DND-41 (cell line): ENCODE measurements at regions not wholly inside any gene's neighbourhood (a gene's known extent, or its start where the extent isn't known, plus 50 kb on each side); places are given as distances from the start of the nearest gene placed in this dataset.
"Not testable (repeated sequence)": the region's sequence is repeated elsewhere in the genome, so short reads cannot be mapped to it uniquely, and the experiment has no call there.

Experiments
- ATAC-seq: fragments of 200-7000 bp; cut with Tn5 transposase; 3 replicates; pipeline ENCODE4 v1.9.1; 2021; ENCODE audit warnings: low read depth; ENCODE audit not compliant: insufficient read depth
- DNase-seq: peaks from one replicate; pipeline ENCODE4 v3.0.0-alpha.2; 2020
- H2AFZ ChIP-seq: 2 replicates; pipeline ENCODE4 v1.6.0; 2012; ENCODE audit warnings: low read depth, low read length
- H3K27ac ChIP-seq: 2 replicates; pipeline ENCODE4 v1.5.1; 2012; ENCODE audit warnings: low read length, inconsistent platforms
- H3K27me3 ChIP-seq: fragments of 200-600 bp; sonication (generic); 2 replicates; pipeline ENCODE4 v1.6.0; 2012; ENCODE audit warnings: low read length, mild to moderate bottlenecking, inconsistent platforms; ENCODE audit not compliant: insufficient read depth, poor library complexity
- H3K36me3 ChIP-seq: 2 replicates; pipeline ENCODE4 v1.5.1; 2012; ENCODE audit warnings: low read length, inconsistent platforms; ENCODE audit not compliant: insufficient read depth
- H3K4me1 ChIP-seq: 2 replicates; pipeline ENCODE4 v1.5.1; 2012; ENCODE audit warnings: mild to moderate bottlenecking, low read length; ENCODE audit not compliant: insufficient read depth
- H3K4me2 ChIP-seq: 2 replicates; pipeline ENCODE4 v1.6.0; 2012; ENCODE audit warnings: mild to moderate bottlenecking, moderate library complexity, low read length, inconsistent platforms; ENCODE audit not compliant: insufficient read depth
- H3K4me3 ChIP-seq, 2 experiments: fragments of 200-600 bp in 1 of 2; shearing (Covaris generic) in 1 of 2; 2 replicates each; pipeline ENCODE4 v1.5.1; 2012 to 2016; ENCODE audit warnings: inconsistent platforms in 2 of 2, low read length in 2 of 2, mild to moderate bottlenecking in 2 of 2, low read depth in 1 of 2, moderate library complexity in 1 of 2
- H3K79me2 ChIP-seq: 2 replicates; pipeline ENCODE4 v1.6.0; 2012; ENCODE audit warnings: low read length, inconsistent platforms; ENCODE audit not compliant: insufficient read depth
- H3K9ac ChIP-seq: 2 replicates; pipeline ENCODE4 v1.6.0; 2012; ENCODE audit warnings: low read depth, mild to moderate bottlenecking, inconsistent platforms, low read length, moderate library complexity
- H3K9me3 ChIP-seq: 2 replicates; pipeline ENCODE4 v1.5.1; 2012; ENCODE audit warnings: low read length, moderate library complexity, mild to moderate bottlenecking, inconsistent platforms; ENCODE audit not compliant: insufficient read depth, severe bottlenecking
- H4K20me1 ChIP-seq: 2 replicates; pipeline ENCODE4 v1.6.0; 2012; ENCODE audit warnings: low read length; ENCODE audit not compliant: insufficient read depth
- CTCF ChIP-seq: IDR thresholded peaks from 2 replicates; pipeline ENCODE4 v1.5.1; 2012; ENCODE audit warnings: borderline replicate concordance, low read length, moderate library complexity, mild to moderate bottlenecking; ENCODE audit not compliant: poor library complexity, severe bottlenecking; ENCODE audit errors: extremely low read depth
- EZH2 ChIP-seq: IDR thresholded peaks from 3 replicates; pipeline ENCODE4 v1.6.1; 2012; ENCODE audit warnings: borderline replicate concordance, low read depth, mild to moderate bottlenecking, moderate library complexity, low read length, inconsistent platforms; ENCODE audit not compliant: severe bottlenecking

- ATAC-seq, H3K4me3 ChIP-seq, H4K20me1 ChIP-seq, H3K4me1 ChIP-seq, H3K36me3 ChIP-seq, H3K9ac ChIP-seq, H3K4me2 ChIP-seq, H3K79me2 ChIP-seq, H3K27me3 ChIP-seq, H3K9me3 ChIP-seq, H2AFZ ChIP-seq, H3K27ac ChIP-seq, DNase-seq: not testable (repeated sequence)
Observed at GRCh38 chr7:153412824-153413198, 639.4 kb upstream of the DPP6 start.

GRCh38 chr7:153413199-153413539 lies 639.0 kb upstream of the DPP6 start:
- no peaks in the 10 kb centered on the region for H3K79me2 ChIP-seq
- DNase-seq (no peak), ATAC-seq (no peak)
- no peak overlapping the region for H3K4me3 ChIP-seq
- peaks cover 4% of the 10 kb centered on the region for H3K9me3 ChIP-seq
- H3K4me1 ChIP-seq: no peaks in the 10 kb centered on the region
- no peaks in the 10 kb centered on the region for H3K36me3 ChIP-seq
- no peak overlapping the region for H3K4me2 ChIP-seq
- H2AFZ ChIP-seq: no peak overlapping the region
- no peak overlapping the region for H3K9ac ChIP-seq
- no peaks in the 10 kb centered on the region for H3K27me3 ChIP-seq
- H4K20me1 ChIP-seq: no peaks in the 10 kb centered on the region
- no peak overlapping the region for H3K27ac ChIP-seq
- TF ChIP-seq EZH2 (no peak), CTCF (no peak)

- ATAC-seq (no peak), DNase-seq (no peak)
- Histone ChIP-seq H3K27ac (no peak overlapping the region), H3K4me1 (no peaks in the 10 kb centered on the region), H2AFZ (no peak overlapping the region), H3K4me3 (no peak overlapping the region), H3K9me3 (peaks cover 3% of the 10 kb centered on the region), H3K79me2 (no peaks in the 10 kb centered on the region), H3K4me2 (no peak overlapping the region), H3K9ac (no peak overlapping the region), H3K27me3 (no peaks in the 10 kb centered on the region), H3K36me3 (no peaks in the 10 kb centered on the region), H4K20me1 (no peaks in the 10 kb centered on the region)
- TF ChIP-seq CTCF: no peak
- TF ChIP-seq EZH2: no peak
Observed at GRCh38 chr7:153413540-153414287, 638.5 kb upstream of the DPP6 start.

GRCh38 chr7:153414288-153414629 lies 637.9 kb upstream of the DPP6 start:
- no peaks in the 10 kb centered on the region for H3K36me3 ChIP-seq
- no peak overlapping the region for H3K4me3 ChIP-seq
- no peak overlapping the region for H3K27ac ChIP-seq
- no peaks in the 10 kb centered on the region for H3K4me1 ChIP-seq
- no peaks in the 10 kb centered on the region for H4K20me1 ChIP-seq
- no peak for ATAC-seq
- DNase-seq: no peak
- H2AFZ ChIP-seq: no peak overlapping the region
- no peaks in the 10 kb centered on the region for H3K27me3 ChIP-seq
- TF ChIP-seq EZH2 (no peak), CTCF (no peak)
- no peak overlapping the region for H3K9ac ChIP-seq
- H3K79me2 ChIP-seq: no peaks in the 10 kb centered on the region
- peaks cover 2% of the 10 kb centered on the region for H3K9me3 ChIP-seq
- H3K4me2 ChIP-seq: no peak overlapping the region
